HG02642 (cell line): ENCODE measurements at regions not wholly inside any gene's neighbourhood (a gene's known extent, or its start where the extent isn't known, plus 50 kb on each side); places are given as distances from the start of the nearest gene placed in this dataset.
"Not testable (repeated sequence)": the region's sequence is repeated elsewhere in the genome, so short reads cannot be mapped to it uniquely, and the experiment has no call there.

Experiments used
- ATAC-seq: cut with Tn5 transposase; IDR thresholded peaks from one replicate; pipeline ENCODE4 v1.9.1; 2021; ENCODE audit warnings: mild to moderate bottlenecking; ENCODE audit not compliant: unreplicated experiment, poor library complexity

GRCh38 chr3:160094562-160094961 is 105.9 kb downstream of the IL12A start:
- ATAC-seq: no peak

GRCh38 chr3:160097478-160097877 is 108.8 kb downstream of the IL12A start:
- ATAC-seq: no peak

GRCh38 chr3:160098261-160098908 is 109.8 kb downstream of the IL12A start:
- no peak for ATAC-seq

- no peak for ATAC-seq
Observed at GRCh38 chr3:160098926-160099626, 110.4 kb downstream of the IL12A start.

- peak; percentile 43 for ATAC-seq
Observed at GRCh38 chr3:160099834-160100233, 111.2 kb downstream of the IL12A start.

- ATAC-seq: no peak
Observed at GRCh38 chr3:160100610-160101009, 112.0 kb downstream of the IL12A start.

GRCh38 chr3:160102001-160102400 is 113.4 kb downstream of the IL12A start:
- not testable (repeated sequence) for ATAC-seq

GRCh38 chr3:160103397-160103796 is 114.8 kb downstream of the IL12A start:
- ATAC-seq: no peak

- no peak for ATAC-seq
Observed at GRCh38 chr3:160105907-160106584, 117.4 kb downstream of the IL12A start.

GRCh38 chr3:160106905-160107861 is 118.0 kb upstream of the C3orf80 start:
- ATAC-seq: no peak

GRCh38 chr3:160108362-160108761 is 116.9 kb upstream of the C3orf80 start:
- ATAC-seq: no peak

- ATAC-seq: no peak
Observed at GRCh38 chr3:160112481-160112880, 112.7 kb upstream of the C3orf80 start.

- no peak for ATAC-seq
Observed at GRCh38 chr3:160112996-160113395, 112.2 kb upstream of the C3orf80 start.

GRCh38 chr3:160114355-160114995 is 110.7 kb upstream of the C3orf80 start:
- no peak for ATAC-seq

GRCh38 chr3:160115387-160115786 is 109.8 kb upstream of the C3orf80 start:
- ATAC-seq: no peak

- no peak for ATAC-seq
Observed at GRCh38 chr3:160124224-160124623, 101.0 kb upstream of the C3orf80 start.

GRCh38 chr3:160125258-160125657 is 100.0 kb upstream of the C3orf80 start:
- no peak for ATAC-seq

GRCh38 chr3:160126051-160126450 is 99.2 kb upstream of the C3orf80 start:
- no peak for ATAC-seq

- ATAC-seq: no peak
Observed at GRCh38 chr3:160126761-160127160, 98.5 kb upstream of the C3orf80 start.

GRCh38 chr3:160127308-160127707 is 97.9 kb upstream of the C3orf80 start:
- ATAC-seq: peak; percentile 42
